Endothelial cell of umbilical vein (primary cell): ENCODE measurements at regions not wholly inside any gene's neighbourhood (a gene's known extent, or its start where the extent isn't known, plus 50 kb on each side); places are given as distances from the start of the nearest gene placed in this dataset.

ENCODE experiments used
- BruUV-seq: library from RNA; stranded (reverse); fragments of 400-500 nt; replicated peaks from 2 replicates; lab custom pipeline; 2021; lab: Mats Ljungman, UMichigan
- CTCF ChIA-PET: fragments of 300-600, 350-600 bp; sonication (Branson Sonifier 250); formaldehyde crosslinking; loops from one replicate; lab custom pipeline; 2021; ENCODE audit warnings: antibody characterized with exemption, inconsistent platforms; lab: Charles Lee
- POLR2A ChIA-PET: fragments of 300-600, 350-600 bp; sonication (Branson Sonifier 250); formaldehyde crosslinking; loops from one replicate; lab custom pipeline; 2021; ENCODE audit warnings: antibody characterized with exemption, inconsistent platforms; lab: Charles Lee
- DNase-seq: peaks from one replicate; pipeline ENCODE4 v3.0.0-alpha.2; 2011; ENCODE audit warnings: low read depth, low spot score
- FAIRE-seq: peaks from 2 replicates; lab custom pipeline; 2011; peaks lifted over from hg19 to GRCh38; lab: Jason Lieb, UNC
- H2AFZ ChIP-seq: 2 replicates; pipeline ENCODE4 v1.6.0; 2012; ENCODE audit warnings: low read depth, low read length, control low read depth, inconsistent platforms
- H3K27ac ChIP-seq: 2 replicates; pipeline ENCODE4 v1.5.1; 2011; ENCODE audit warnings: low read depth, mild to moderate bottlenecking, control low read depth, low read length, moderate library complexity; ENCODE audit not compliant: insufficient read depth
- H3K27me3 ChIP-seq, 2 experiments: 2 replicates each; pipeline versions ENCODE4 v1.6.0 to v1.6.1; 2011; ENCODE audit warnings: low read length in 2 of 2, mixed read lengths in 1 of 2; ENCODE audit not compliant: control insufficient read depth in 2 of 2, insufficient read depth in 2 of 2
- H3K36me3 ChIP-seq, 2 experiments: 2 replicates in 1 of 2; 3 replicates in 1 of 2; pipeline ENCODE4 v1.5.1; 2011; ENCODE audit warnings: low read length in 2 of 2, mild to moderate bottlenecking in 1 of 2, moderate library complexity in 1 of 2; ENCODE audit not compliant: control insufficient read depth in 2 of 2, insufficient read depth in 2 of 2; ENCODE audit errors: extremely low read depth in 1 of 2
- H3K4me1 ChIP-seq: 3 replicates; pipeline ENCODE4 v1.5.1; 2011; ENCODE audit warnings: mild to moderate bottlenecking, low read length; ENCODE audit not compliant: control insufficient read depth, insufficient read depth; ENCODE audit errors: extremely low read depth
- H3K4me2 ChIP-seq: 2 replicates; pipeline ENCODE4 v1.6.1; 2011; ENCODE audit warnings: low read length, control low read depth, mixed read lengths; ENCODE audit not compliant: insufficient read depth
- H3K4me3 ChIP-seq, 3 experiments: fragments of 200-600 bp in 1 of 3; sonication (generic), shearing (Covaris generic) in 1 of 3; replicated peaks in 1 of 3; 2 replicates each; pipeline ENCODE4 v1.5.1; 2011 to 2016; ENCODE audit warnings: control low read depth in 3 of 3, low read length in 3 of 3, mild to moderate bottlenecking in 2 of 3, inconsistent platforms in 1 of 3, low read depth in 1 of 3, moderate library complexity in 1 of 3; ENCODE audit not compliant: insufficient read depth in 1 of 3
- H3K79me2 ChIP-seq: 2 replicates; pipeline ENCODE4 v1.6.0; 2012; ENCODE audit warnings: low read length, inconsistent platforms; ENCODE audit not compliant: control insufficient read depth, insufficient read depth
- H3K9ac ChIP-seq: replicated peaks from 2 replicates; pipeline ENCODE3; 2011; ENCODE audit warnings: low read length, control low read depth; ENCODE audit not compliant: insufficient read depth; ENCODE audit errors: extremely low read depth
- H3K9me1 ChIP-seq: replicated peaks from 3 replicates; pipeline ENCODE4 v1.6.0; 2011; ENCODE audit warnings: mild to moderate bottlenecking, low read length; ENCODE audit not compliant: control insufficient read depth, insufficient read depth; ENCODE audit errors: extremely low read depth
- H3K9me3 ChIP-seq: replicated peaks from 2 replicates; pipeline ENCODE4 v1.5.1; 2012; ENCODE audit warnings: low read length, inconsistent platforms; ENCODE audit not compliant: control insufficient read depth, insufficient read depth
- H4K20me1 ChIP-seq: replicated peaks from 2 replicates; pipeline ENCODE3; 2011; ENCODE audit warnings: mild to moderate bottlenecking, low read length; ENCODE audit not compliant: control insufficient read depth, insufficient read depth; ENCODE audit errors: extremely low read depth
- CTCF ChIP-seq, 2 donors: IDR thresholded peaks; 1 replicate in 1 of 2; 2 replicates in 1 of 2; pipeline ENCODE4 v1.5.1; 2011; ENCODE audit warnings: low read length in 2 of 2, mild to moderate bottlenecking in 2 of 2, moderate library complexity in 2 of 2, control low read depth in 1 of 2, inconsistent platforms in 1 of 2, low read depth in 1 of 2; ENCODE audit not compliant: insufficient read depth in 1 of 2; ENCODE audit errors: extremely low read depth in 1 of 2
- EZH2 ChIP-seq: IDR thresholded peaks from 2 replicates; pipeline ENCODE4 v1.6.1; 2012; ENCODE audit warnings: borderline replicate concordance, low read depth, mild to moderate bottlenecking, moderate library complexity, low read length, inconsistent platforms; ENCODE audit not compliant: severe bottlenecking
- FOS ChIP-seq: IDR thresholded peaks from 2 replicates; pipeline ENCODE4 v1.6.1; 2011; ENCODE audit warnings: mild to moderate bottlenecking, low read length, moderate library complexity, borderline replicate concordance; ENCODE audit not compliant: insufficient read depth
- GATA2 ChIP-seq: IDR thresholded peaks from 2 replicates; pipeline ENCODE4 v1.7.0; 2011; ENCODE audit warnings: low read depth, mild to moderate bottlenecking, moderate library complexity, mixed read lengths, low read length; ENCODE audit not compliant: insufficient read length, insufficient read depth
- JUN ChIP-seq: IDR thresholded peaks from 2 replicates; pipeline ENCODE4 v1.6.1; 2011; ENCODE audit warnings: borderline replicate concordance, low read depth; ENCODE audit not compliant: insufficient read length, insufficient read depth
- MAX ChIP-seq: IDR thresholded peaks from 2 replicates; pipeline ENCODE4 v1.6.1; 2011; ENCODE audit not compliant: insufficient read depth, insufficient read length
- MYC ChIP-seq: IDR thresholded peaks from one replicate; pipeline ENCODE4 v1.6.1; 2011; ENCODE audit warnings: mild to moderate bottlenecking, low read depth, low read length
- POLR2A ChIP-seq: IDR thresholded peaks from 2 replicates; pipeline ENCODE4 v1.6.1; 2012; ENCODE audit warnings: low read depth, mild to moderate bottlenecking, control low read depth, low read length
- POLR2AphosphoS5 ChIP-seq: IDR thresholded peaks from 2 replicates; pipeline ENCODE4 v1.6.1; 2012; ENCODE audit warnings: low read depth, mild to moderate bottlenecking, control low read depth, low read length, moderate library complexity; ENCODE audit not compliant: insufficient read depth
- dilution Hi-C: fragments of 300-500 bp; cut with MboI; formaldehyde crosslinking; loops from one replicate; pipeline ENCODE4 v1.15.0; 2019; ENCODE audit warnings: low sequenced_read_pairs; ENCODE audit not compliant: extremely low pct_ligation_motif_present
- intact Hi-C: fragments of 100-400 bp; cut with micrococcal nuclease; formaldehyde crosslinking; loops from one replicate; pipeline ENCODE4 v1.10.0; 2022

- Histone ChIP-seq H3K36me3 (no peaks in the 10 kb centered on the region), H3K79me2 (no peaks in the 10 kb centered on the region), H3K27ac (no peak overlapping the region), H3K4me1 (peaks cover 5% of the 10 kb centered on the region), H3K9me1 (no peaks in the 10 kb centered on the region), H3K4me2 (no peak overlapping the region), H2AFZ (no peak overlapping the region), H3K9me3 (no peaks in the 10 kb centered on the region), H3K9ac (no peak overlapping the region), H3K4me3 (no peak overlapping the region), H4K20me1 (no peaks in the 10 kb centered on the region), H3K27me3 (no peaks in the 10 kb centered on the region)
- dilution Hi-C loops (no loop called here), intact Hi-C loops (no loop called here)
- TF ChIP-seq GATA2 (no peak), POLR2AphosphoS5 (no peak), MAX (no peak), MYC (no peak), EZH2 (no peak), POLR2A (no peak), JUN (no peak), CTCF (IDR thresholded peaks at IDR 0.05; ENCODE audit: extremely low read depth in 1 of 2, insufficient read depth in 1 of 2, low read depth in 1 of 2, low read length in 2 of 2) (no peak), FOS (no peak)
- no peak for DNase-seq
- BruUV-seq, result no TSS peak
- no peak for FAIRE-seq
- POLR2A ChIA-PET, result no interaction called here
- CTCF ChIA-PET, result interaction anchor here (1.1 kb wide), 1 partner anchor 26 kb away, joined by 3 read pairs; no protein-coding TSS in a partner anchor
Observed at GRCh38 chr1:191495040-191495439, 663.2 kb upstream of the RGS18 start.
